HEK293T (cell line): ENCODE measurements at regions not wholly inside any gene's neighbourhood (a gene's known extent, or its start where the extent isn't known, plus 50 kb on each side); places are given as distances from the start of the nearest gene placed in this dataset.

ENCODE experiments used
- BHLHE40 ChIP-seq: fragments of 450-650 bp; IDR thresholded peaks from 2 replicates; pipeline ENCODE4 v1.6.1; 2016; ENCODE audit warnings: mild to moderate bottlenecking, moderate library complexity, borderline replicate concordance
- FOXM1 ChIP-seq: fragments of 450-650 bp; IDR thresholded peaks from 2 replicates; pipeline ENCODE4 v1.6.1; 2017; ENCODE audit warnings: mild to moderate bottlenecking, borderline replicate concordance
- LEF1 ChIP-seq: fragments of 450-650 bp; IDR thresholded peaks from 2 replicates; pipeline ENCODE4 v1.6.1; 2017; ENCODE audit warnings: mild to moderate bottlenecking, borderline replicate concordance
- SP1 ChIP-seq: fragments of 450-650 bp; IDR thresholded peaks from 2 replicates; pipeline ENCODE4 v1.6.1; 2017
- TARDBP ChIP-seq: fragments of 450-650 bp; IDR thresholded peaks from 2 replicates; pipeline ENCODE4 v1.6.1; 2016

DNA sequence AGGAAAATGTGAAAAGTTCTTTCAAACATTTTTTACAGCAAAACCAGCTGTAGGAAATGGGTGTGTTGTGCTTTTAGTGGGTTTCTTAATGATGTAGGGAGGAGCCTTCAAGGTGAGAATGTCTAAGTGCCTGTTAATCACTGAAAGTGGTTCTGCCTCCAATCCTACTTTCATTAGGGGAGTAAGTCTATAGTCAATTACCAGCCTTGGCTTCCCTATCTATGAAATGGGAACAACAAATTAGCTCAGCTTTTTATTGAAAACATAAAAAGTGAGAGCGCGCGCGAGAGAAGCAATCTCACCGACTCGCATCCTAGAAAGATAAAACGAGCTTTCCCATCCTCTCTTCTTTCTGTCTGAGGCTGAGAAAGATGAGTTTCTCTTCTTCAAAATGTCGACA lies 140.0 kb upstream of the LHX5 start:
- TF ChIP-seq BHLHE40 (no peak), FOXM1 (no peak), SP1 (no peak), TARDBP (no peak), LEF1 (no peak)
